Right ventricle myocardium inferior (tissue), 1 donor: ENCODE measurements at regions not wholly inside any gene's neighbourhood (a gene's known extent, or its start where the extent isn't known, plus 50 kb on each side); places are given as distances from the start of the nearest gene placed in this dataset.
"Not testable (repeated sequence)": the region's sequence is repeated elsewhere in the genome, so short reads cannot be mapped to it uniquely, and the experiment has no call there.

Source experiments
- ATAC-seq: fragments of 200-7000 bp; cut with Tn5 transposase; one replicate; pipeline ENCODE4 v1.9.1; 2020; ENCODE audit warnings: mild to moderate bottlenecking, moderate library complexity
- DNase-seq: peaks from one replicate; pipeline ENCODE4 v3.0.0; 2021; ENCODE audit errors: missing footprints
- intact Hi-C: fragments of 100-400 bp; cut with DNase I; formaldehyde crosslinking; loops from one replicate; pipeline ENCODE4 v1.11.0; 2022
- donor health status: DM: no; HTN: yes; CAD: no; lungs with severe emphysema.

GRCh38 chr3:187999821-188000220 is 154.1 kb upstream of the LPP start:
- ATAC-seq (no peak), DNase-seq (no peak)
- intact Hi-C loops = no loop called here

- DNase-seq (no peak), ATAC-seq (no peak)
- intact Hi-C loops = no loop called here
These were observed 153.5 kb upstream of the LPP start for GRCh38 chr3:188000361-188000861.

GRCh38 chr3:188001093-188001492 is 152.9 kb upstream of the LPP start:
- DNase-seq = no peak
- intact Hi-C loops = no loop called here
- ATAC-seq = no peak

- ATAC-seq (no peak), DNase-seq (no peak)
- intact Hi-C loops = no loop called here
These were observed 152.0 kb upstream of the LPP start for GRCh38 chr3:188001926-188002325.

- DNase-seq = no peak
- no peak for ATAC-seq
- intact Hi-C loops = no loop called here
These were observed 151.3 kb upstream of the LPP start for GRCh38 chr3:188002626-188003138.

GRCh38 chr3:188003188-188004171 is 150.5 kb upstream of the LPP start:
- intact Hi-C loops = no loop called here
- no peak for DNase-seq
- ATAC-seq = no peak

GRCh38 chr3:188006726-188007393 is 147.1 kb upstream of the LPP start:
- no peak for DNase-seq
- peak; percentile 42 for ATAC-seq
- intact Hi-C loops = no loop called here

GRCh38 chr3:188007897-188008296 is 146.1 kb upstream of the LPP start:
- ATAC-seq = no peak
- peak; percentile 71 for DNase-seq
- intact Hi-C loops = no loop called here

- ATAC-seq (no peak), DNase-seq (no peak)
- intact Hi-C loops = no loop called here
These were observed 145.3 kb upstream of the LPP start for GRCh38 chr3:188008582-188009213.

GRCh38 chr3:188010478-188010877 is 143.5 kb upstream of the LPP start:
- DNase-seq (no peak), ATAC-seq (no peak)
- intact Hi-C loops = no loop called here

- ATAC-seq (no peak), DNase-seq (no peak)
- intact Hi-C loops = no loop called here
These were observed 134.2 kb upstream of the LPP start for GRCh38 chr3:188019727-188020126.

GRCh38 chr3:188021041-188021440 is 132.9 kb upstream of the LPP start:
- ATAC-seq (no peak), DNase-seq (no peak)
- intact Hi-C loops = no loop called here

GRCh38 chr3:188021502-188022040 is 132.4 kb upstream of the LPP start:
- ATAC-seq (no peak), DNase-seq (no peak)
- intact Hi-C loops = no loop called here

GRCh38 chr3:188022902-188023301 is 131.1 kb upstream of the LPP start:
- intact Hi-C loops, DNase-seq, ATAC-seq: not testable (repeated sequence)

GRCh38 chr3:188025555-188025954 is 128.4 kb upstream of the LPP start:
- DNase-seq (no peak), ATAC-seq (no peak)
- intact Hi-C loops = no loop called here

- DNase-seq = no peak
- no peak for ATAC-seq
- intact Hi-C loops = no loop called here
These were observed 127.6 kb upstream of the LPP start for GRCh38 chr3:188026191-188026968.

- DNase-seq = no peak
- no peak for ATAC-seq
- intact Hi-C loops = no loop called here
These were observed 122.8 kb upstream of the LPP start for GRCh38 chr3:188031121-188031520.

GRCh38 chr3:188034989-188035388 is 119.0 kb upstream of the LPP start:
- intact Hi-C loops = loop anchor here (5.0 kb wide), 2 partner anchors 117 to 912 kb away; partner anchors contain the start of gene LPP
- DNase-seq (no peak), ATAC-seq (no peak)
